WTC11 (cell line): ENCODE measurements at regions not wholly inside any gene's neighbourhood (a gene's known extent, or its start where the extent isn't known, plus 50 kb on each side); places are given as distances from the start of the nearest gene placed in this dataset.

Experiments used
- ATF1 ChIP-seq: sonication (generic); formaldehyde crosslinking; IDR thresholded peaks from 2 replicates; pipeline ENCODE4 v1.8.1; 2023; ENCODE audit warnings: mild to moderate bottlenecking, moderate library complexity, missing genetic modification reagents
- ATF3 ChIP-seq: sonication (generic); formaldehyde crosslinking; conservative IDR thresholded peaks from 2 replicates; pipeline ENCODE4 v1.8.1; 2022; ENCODE audit warnings: mild to moderate bottlenecking, missing genetic modification reagents
- CREM ChIP-seq: sonication (generic); formaldehyde crosslinking; IDR thresholded peaks from 2 replicates; pipeline ENCODE4 v1.8.1; 2022; ENCODE audit warnings: mild to moderate bottlenecking, missing genetic modification reagents, moderate library complexity
- E2F5 ChIP-seq: sonication (generic); formaldehyde crosslinking; IDR thresholded peaks from 2 replicates; pipeline ENCODE4 v1.8.1; 2022; ENCODE audit warnings: mild to moderate bottlenecking, moderate library complexity, missing genetic modification reagents
- ELF4 ChIP-seq: sonication (generic); formaldehyde crosslinking; IDR thresholded peaks from 2 replicates; pipeline ENCODE4 v1.8.1; 2022; ENCODE audit warnings: low read depth, mild to moderate bottlenecking, moderate library complexity, missing genetic modification reagents
- FOXJ3 ChIP-seq: sonication (generic); formaldehyde crosslinking; IDR thresholded peaks from 2 replicates; pipeline ENCODE4 v1.9.0; 2021; ENCODE audit warnings: missing genetic modification reagents, mild to moderate bottlenecking, borderline replicate concordance
- MLX ChIP-seq: sonication (generic); formaldehyde crosslinking; IDR thresholded peaks from 2 replicates; pipeline ENCODE4 v1.8.1; 2023; ENCODE audit warnings: mild to moderate bottlenecking, missing genetic modification reagents, moderate library complexity
- NR1H2 ChIP-seq: sonication (generic); formaldehyde crosslinking; IDR thresholded peaks from 2 replicates; pipeline ENCODE4 v1.9.0; 2021; ENCODE audit warnings: mild to moderate bottlenecking, moderate library complexity, missing genetic modification reagents
- PRDM15 ChIP-seq: sonication (generic); formaldehyde crosslinking; IDR thresholded peaks from 2 replicates; pipeline ENCODE4 v1.8.0; 2022; ENCODE audit warnings: missing genetic modification reagents
- STAT6 ChIP-seq: sonication (generic); formaldehyde crosslinking; conservative IDR thresholded peaks from 2 replicates; pipeline ENCODE4 v1.8.1; 2023; ENCODE audit warnings: mild to moderate bottlenecking, low read depth, missing genetic modification reagents, moderate library complexity
- TF ChIP-seq, protein P1 (sequence below): sonication (generic); formaldehyde crosslinking; IDR thresholded peaks from 2 replicates; pipeline ENCODE4 v1.8.1; 2022; ENCODE audit warnings: low read depth, missing genetic modification reagents, borderline replicate concordance
- TF ChIP-seq, protein P2 (sequence below): sonication (generic); formaldehyde crosslinking; IDR thresholded peaks from 2 replicates; pipeline ENCODE4 v1.8.1; 2023; ENCODE audit warnings: mild to moderate bottlenecking, missing genetic modification reagents, moderate library complexity
- TF ChIP-seq, protein P3 (sequence below): fragments of 200-600 bp; IDR thresholded peaks from 2 replicates; pipeline ENCODE4 v1.8.0; 2022; ENCODE audit warnings: antibody characterized with exemption
- TF ChIP-seq, protein P4 (sequence below): sonication (generic); formaldehyde crosslinking; IDR thresholded peaks from 2 replicates; pipeline ENCODE4 v1.8.0; 2022; ENCODE audit warnings: mild to moderate bottlenecking, missing genetic modification reagents

GRCh38 chrX:124497386-124497785 is 151.0 kb downstream of the SH2D1A start:
- TF ChIP-seq, protein P1, sequence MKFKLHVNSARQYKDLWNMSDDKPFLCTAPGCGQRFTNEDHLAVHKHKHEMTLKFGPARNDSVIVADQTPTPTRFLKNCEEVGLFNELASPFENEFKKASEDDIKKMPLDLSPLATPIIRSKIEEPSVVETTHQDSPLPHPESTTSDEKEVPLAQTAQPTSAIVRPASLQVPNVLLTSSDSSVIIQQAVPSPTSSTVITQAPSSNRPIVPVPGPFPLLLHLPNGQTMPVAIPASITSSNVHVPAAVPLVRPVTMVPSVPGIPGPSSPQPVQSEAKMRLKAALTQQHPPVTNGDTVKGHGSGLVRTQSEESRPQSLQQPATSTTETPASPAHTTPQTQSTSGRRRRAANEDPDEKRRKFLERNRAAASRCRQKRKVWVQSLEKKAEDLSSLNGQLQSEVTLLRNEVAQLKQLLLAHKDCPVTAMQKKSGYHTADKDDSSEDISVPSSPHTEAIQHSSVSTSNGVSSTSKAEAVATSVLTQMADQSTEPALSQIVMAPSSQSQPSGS: no peak
- TF ChIP-seq FOXJ3 (CRISPR knock-in tag): no peak
- TF ChIP-seq ATF1: no peak
- TF ChIP-seq CREM: no peak
- TF ChIP-seq, protein P2, sequence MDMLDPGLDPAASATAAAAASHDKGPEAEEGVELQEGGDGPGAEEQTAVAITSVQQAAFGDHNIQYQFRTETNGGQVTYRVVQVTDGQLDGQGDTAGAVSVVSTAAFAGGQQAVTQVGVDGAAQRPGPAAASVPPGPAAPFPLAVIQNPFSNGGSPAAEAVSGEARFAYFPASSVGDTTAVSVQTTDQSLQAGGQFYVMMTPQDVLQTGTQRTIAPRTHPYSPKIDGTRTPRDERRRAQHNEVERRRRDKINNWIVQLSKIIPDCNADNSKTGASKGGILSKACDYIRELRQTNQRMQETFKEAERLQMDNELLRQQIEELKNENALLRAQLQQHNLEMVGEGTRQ (CRISPR knock-in tag): no peak
- TF ChIP-seq, protein P3, sequence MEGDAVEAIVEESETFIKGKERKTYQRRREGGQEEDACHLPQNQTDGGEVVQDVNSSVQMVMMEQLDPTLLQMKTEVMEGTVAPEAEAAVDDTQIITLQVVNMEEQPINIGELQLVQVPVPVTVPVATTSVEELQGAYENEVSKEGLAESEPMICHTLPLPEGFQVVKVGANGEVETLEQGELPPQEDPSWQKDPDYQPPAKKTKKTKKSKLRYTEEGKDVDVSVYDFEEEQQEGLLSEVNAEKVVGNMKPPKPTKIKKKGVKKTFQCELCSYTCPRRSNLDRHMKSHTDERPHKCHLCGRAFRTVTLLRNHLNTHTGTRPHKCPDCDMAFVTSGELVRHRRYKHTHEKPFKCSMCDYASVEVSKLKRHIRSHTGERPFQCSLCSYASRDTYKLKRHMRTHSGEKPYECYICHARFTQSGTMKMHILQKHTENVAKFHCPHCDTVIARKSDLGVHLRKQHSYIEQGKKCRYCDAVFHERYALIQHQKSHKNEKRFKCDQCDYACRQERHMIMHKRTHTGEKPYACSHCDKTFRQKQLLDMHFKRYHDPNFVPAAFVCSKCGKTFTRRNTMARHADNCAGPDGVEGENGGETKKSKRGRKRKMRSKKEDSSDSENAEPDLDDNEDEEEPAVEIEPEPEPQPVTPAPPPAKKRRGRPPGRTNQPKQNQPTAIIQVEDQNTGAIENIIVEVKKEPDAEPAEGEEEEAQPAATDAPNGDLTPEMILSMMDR: no peak
- TF ChIP-seq, protein P4, sequence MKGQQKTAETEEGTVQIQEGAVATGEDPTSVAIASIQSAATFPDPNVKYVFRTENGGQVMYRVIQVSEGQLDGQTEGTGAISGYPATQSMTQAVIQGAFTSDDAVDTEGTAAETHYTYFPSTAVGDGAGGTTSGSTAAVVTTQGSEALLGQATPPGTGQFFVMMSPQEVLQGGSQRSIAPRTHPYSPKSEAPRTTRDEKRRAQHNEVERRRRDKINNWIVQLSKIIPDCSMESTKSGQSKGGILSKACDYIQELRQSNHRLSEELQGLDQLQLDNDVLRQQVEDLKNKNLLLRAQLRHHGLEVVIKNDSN (CRISPR knock-in tag): no peak
- TF ChIP-seq E2F5 (CRISPR knock-in tag): no peak
- TF ChIP-seq NR1H2 (CRISPR knock-in tag): no peak
- no peak for TF ChIP-seq STAT6
- no peak for TF ChIP-seq ELF4
- TF ChIP-seq ATF3 (CRISPR knock-in tag): no peak
- no peak for TF ChIP-seq MLX (CRISPR knock-in tag)
- TF ChIP-seq PRDM15 (CRISPR knock-in tag): no peak
